ENCODE measurements at regions not wholly inside any gene's neighbourhood (a gene's known extent, or its start where the extent isn't known, plus 50 kb on each side); places are given as distances from the start of the nearest gene placed in this dataset.

GRCh38 chr14:21874946-21875345 lies 201.3 kb upstream of the OR4E1 start:
- no peak overlapping the region for H3K4me3 ChIP-seq (ENCODE audit: low read depth, low read length)
- no peak for TF ChIP-seq CTCF (IDR thresholded peaks at IDR 0.05; ENCODE audit: insufficient read depth, low read length, missing control alignments)
- POLR2A ChIA-PET = no interaction called here
- DNase-seq (ENCODE audit: low read depth, low spot score) = no peak
- CTCF ChIA-PET = no interaction called here

- CTCF ChIA-PET = no interaction called here
- TF ChIP-seq CTCF (IDR thresholded peaks at IDR 0.05; ENCODE audit: insufficient read depth, low read length, missing control alignments) = no peak
- no peak for DNase-seq (ENCODE audit: low read depth, low spot score)
- POLR2A ChIA-PET = no interaction called here
- no peak overlapping the region for H3K4me3 ChIP-seq (ENCODE audit: low read depth, low read length)
Observed at GRCh38 chr14:21874167-21874566, 200.5 kb upstream of the OR4E1 start.

- DNase-seq (ENCODE audit: low read depth, low spot score) = no peak
- peak; percentile 22 for TF ChIP-seq CTCF (IDR thresholded peaks at IDR 0.05; ENCODE audit: insufficient read depth, low read length, missing control alignments)
- POLR2A ChIA-PET = no interaction called here
- CTCF ChIA-PET = no interaction called here
- no peak overlapping the region for H3K4me3 ChIP-seq (ENCODE audit: low read depth, low read length)
Observed at GRCh38 chr14:21868442-21869046, 194.9 kb upstream of the OR4E1 start.

- ChIA-PET CTCF (no interaction called here), POLR2A (no interaction called here)
- no peak for TF ChIP-seq CTCF (IDR thresholded peaks at IDR 0.05; ENCODE audit: insufficient read depth, low read length, missing control alignments)
- no peak overlapping the region for H3K4me3 ChIP-seq (ENCODE audit: low read depth, low read length)
- no peak for DNase-seq (ENCODE audit: low read depth, low spot score)
Observed at GRCh38 chr14:21867541-21867940, 193.9 kb upstream of the OR4E1 start.

- ChIA-PET CTCF (no interaction called here), POLR2A (no interaction called here)
- H3K4me3 ChIP-seq (ENCODE audit: low read depth, low read length) = no peak overlapping the region
- DNase-seq (ENCODE audit: low read depth, low spot score) = no peak
- TF ChIP-seq CTCF (IDR thresholded peaks at IDR 0.05; ENCODE audit: insufficient read depth, low read length, missing control alignments) = no peak
Observed at GRCh38 chr14:21866479-21866878, 192.9 kb upstream of the OR4E1 start.

GRCh38 chr14:21863289-21863688 lies 189.7 kb upstream of the OR4E1 start:
- DNase-seq (ENCODE audit: low read depth, low spot score) = no peak
- POLR2A ChIA-PET = no interaction called here
- CTCF ChIA-PET = no interaction called here
- TF ChIP-seq CTCF (IDR thresholded peaks at IDR 0.05; ENCODE audit: insufficient read depth, low read length, missing control alignments) = no peak
- no peak overlapping the region for H3K4me3 ChIP-seq (ENCODE audit: low read depth, low read length)
